Ishikawa (cell line): ENCODE measurements at regions not wholly inside any gene's neighbourhood (a gene's known extent, or its start where the extent isn't known, plus 50 kb on each side); places are given as distances from the start of the nearest gene placed in this dataset.

Experiments
- CEBPB ChIP-seq: IDR thresholded peaks from 2 replicates; pipeline ENCODE4 v1.6.1; 2012
- CREB1 ChIP-seq: IDR thresholded peaks from 2 replicates; pipeline ENCODE4 v1.6.1; 2012; ENCODE audit warnings: low read depth
- EGR1 ChIP-seq: IDR thresholded peaks from 2 replicates; pipeline ENCODE4 v1.6.1; 2012
- EP300 ChIP-seq: IDR thresholded peaks from 2 replicates; pipeline ENCODE4 v1.6.1; 2012; ENCODE audit warnings: borderline replicate concordance
- FOXM1 ChIP-seq: IDR thresholded peaks from 2 replicates; pipeline ENCODE4 v1.6.1; 2012; ENCODE audit warnings: low read depth, borderline replicate concordance
- NFIC ChIP-seq: IDR thresholded peaks from 2 replicates; pipeline ENCODE4 v1.6.1; 2012
- RAD21 ChIP-seq: IDR thresholded peaks from 2 replicates; pipeline ENCODE4 v1.6.1; 2012; ENCODE audit warnings: low read depth
- TAF1 ChIP-seq: IDR thresholded peaks from 2 replicates; pipeline ENCODE4 v1.6.1; 2012; ENCODE audit warnings: low read depth, mild to moderate bottlenecking
- TCF12 ChIP-seq: IDR thresholded peaks from 2 replicates; pipeline ENCODE4 v1.6.1; 2012; ENCODE audit warnings: low read depth
- TEAD4 ChIP-seq: IDR thresholded peaks from 2 replicates; pipeline ENCODE4 v1.6.1; 2012
- USF1 ChIP-seq: IDR thresholded peaks from 2 replicates; pipeline ENCODE4 v1.6.1; 2012
- YY1 ChIP-seq: IDR thresholded peaks from 2 replicates; pipeline ENCODE4 v1.6.1; 2012; ENCODE audit warnings: low read depth
- ZBTB7A ChIP-seq: IDR thresholded peaks from 2 replicates; pipeline ENCODE4 v1.6.1; 2012; ENCODE audit warnings: low read depth
- TF ChIP-seq, protein P1 (sequence below): IDR thresholded peaks from 2 replicates; pipeline ENCODE4 v1.6.1; 2012; ENCODE audit warnings: low read depth, mild to moderate bottlenecking
- TF ChIP-seq, protein P2 (sequence below): IDR thresholded peaks from 2 replicates; pipeline ENCODE4 v1.6.1; 2012

DNA sequence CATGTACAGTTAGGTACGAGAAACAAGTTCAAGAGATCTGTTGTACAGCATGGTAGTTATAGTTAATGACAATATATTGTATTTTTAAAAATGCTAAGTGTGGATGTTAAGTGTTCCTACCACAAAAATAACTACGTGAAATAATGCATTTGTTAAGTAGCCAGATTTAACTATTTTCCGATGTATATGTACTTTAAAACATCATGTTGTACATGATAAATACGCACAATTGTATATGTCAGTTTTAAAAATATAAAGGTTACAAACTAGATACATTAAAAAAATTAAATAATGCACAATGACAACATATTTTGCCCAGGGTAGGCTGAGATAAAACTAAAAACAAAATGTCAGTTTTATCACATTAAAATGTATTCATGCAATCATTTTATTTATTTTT lies 285.1 kb upstream of the DCN start:
- TF ChIP-seq, protein P1, sequence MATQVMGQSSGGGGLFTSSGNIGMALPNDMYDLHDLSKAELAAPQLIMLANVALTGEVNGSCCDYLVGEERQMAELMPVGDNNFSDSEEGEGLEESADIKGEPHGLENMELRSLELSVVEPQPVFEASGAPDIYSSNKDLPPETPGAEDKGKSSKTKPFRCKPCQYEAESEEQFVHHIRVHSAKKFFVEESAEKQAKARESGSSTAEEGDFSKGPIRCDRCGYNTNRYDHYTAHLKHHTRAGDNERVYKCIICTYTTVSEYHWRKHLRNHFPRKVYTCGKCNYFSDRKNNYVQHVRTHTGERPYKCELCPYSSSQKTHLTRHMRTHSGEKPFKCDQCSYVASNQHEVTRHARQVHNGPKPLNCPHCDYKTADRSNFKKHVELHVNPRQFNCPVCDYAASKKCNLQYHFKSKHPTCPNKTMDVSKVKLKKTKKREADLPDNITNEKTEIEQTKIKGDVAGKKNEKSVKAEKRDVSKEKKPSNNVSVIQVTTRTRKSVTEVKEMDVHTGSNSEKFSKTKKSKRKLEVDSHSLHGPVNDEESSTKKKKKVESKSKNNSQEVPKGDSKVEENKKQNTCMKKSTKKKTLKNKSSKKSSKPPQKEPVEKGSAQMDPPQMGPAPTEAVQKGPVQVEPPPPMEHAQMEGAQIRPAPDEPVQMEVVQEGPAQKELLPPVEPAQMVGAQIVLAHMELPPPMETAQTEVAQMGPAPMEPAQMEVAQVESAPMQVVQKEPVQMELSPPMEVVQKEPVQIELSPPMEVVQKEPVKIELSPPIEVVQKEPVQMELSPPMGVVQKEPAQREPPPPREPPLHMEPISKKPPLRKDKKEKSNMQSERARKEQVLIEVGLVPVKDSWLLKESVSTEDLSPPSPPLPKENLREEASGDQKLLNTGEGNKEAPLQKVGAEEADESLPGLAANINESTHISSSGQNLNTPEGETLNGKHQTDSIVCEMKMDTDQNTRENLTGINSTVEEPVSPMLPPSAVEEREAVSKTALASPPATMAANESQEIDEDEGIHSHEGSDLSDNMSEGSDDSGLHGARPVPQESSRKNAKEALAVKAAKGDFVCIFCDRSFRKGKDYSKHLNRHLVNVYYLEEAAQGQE = no peak
- no peak for TF ChIP-seq NFIC
- no peak for TF ChIP-seq RAD21
- TF ChIP-seq TCF12 = no peak
- TF ChIP-seq TEAD4 = no peak
- no peak for TF ChIP-seq EGR1
- no peak for TF ChIP-seq TAF1
- no peak for TF ChIP-seq ZBTB7A
- TF ChIP-seq USF1 = no peak
- no peak for TF ChIP-seq FOXM1

- TF ChIP-seq TCF12 (no peak), EP300 (no peak), ZBTB7A (no peak)
- TF ChIP-seq, protein P2, sequence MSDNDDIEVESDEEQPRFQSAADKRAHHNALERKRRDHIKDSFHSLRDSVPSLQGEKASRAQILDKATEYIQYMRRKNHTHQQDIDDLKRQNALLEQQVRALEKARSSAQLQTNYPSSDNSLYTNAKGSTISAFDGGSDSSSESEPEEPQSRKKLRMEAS = no peak
- TF ChIP-seq, protein P1 = no peak
Observed at GRCh38 chr12:91461061-91461460, 278.4 kb upstream of the DCN start.

GRCh38 chr12:91460469-91460868 lies 277.9 kb upstream of the DCN start:
- TF ChIP-seq, protein P2 = no peak
- TF ChIP-seq EP300 (no peak), TEAD4 (no peak), FOXM1 (no peak), NFIC (no peak), CEBPB (no peak)

DNA sequence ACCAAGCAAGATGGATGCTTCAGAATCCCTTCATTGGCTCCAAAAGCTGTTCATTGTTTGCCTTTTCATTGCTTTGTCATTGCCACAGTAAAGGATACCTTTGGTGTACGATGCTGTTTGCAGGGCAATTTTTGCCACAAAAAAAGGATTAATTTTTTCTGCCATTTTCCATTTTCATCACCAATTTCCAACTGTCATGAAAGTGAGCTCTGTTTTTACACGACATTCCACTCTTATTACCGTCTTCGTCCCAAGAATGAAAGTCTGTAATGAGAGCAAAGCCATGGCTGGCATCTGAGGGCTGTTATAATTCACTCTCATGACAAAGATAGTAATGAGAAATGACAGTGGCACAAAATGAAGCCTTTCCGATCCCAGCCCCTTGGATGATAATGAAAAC lies 272.7 kb upstream of the DCN start:
- TF ChIP-seq EP300 = no peak
- no peak for TF ChIP-seq EGR1
- TF ChIP-seq ZBTB7A = no peak
- no peak for TF ChIP-seq TCF12
- TF ChIP-seq FOXM1 = no peak
- no peak for TF ChIP-seq NFIC
- TF ChIP-seq, protein P2 = no peak
- no peak for TF ChIP-seq RAD21
- TF ChIP-seq TEAD4 = no peak
- TF ChIP-seq USF1 = no peak
- TF ChIP-seq CEBPB = no peak
- no peak for TF ChIP-seq YY1
- no peak for TF ChIP-seq TAF1
- TF ChIP-seq, protein P1 = no peak

DNA sequence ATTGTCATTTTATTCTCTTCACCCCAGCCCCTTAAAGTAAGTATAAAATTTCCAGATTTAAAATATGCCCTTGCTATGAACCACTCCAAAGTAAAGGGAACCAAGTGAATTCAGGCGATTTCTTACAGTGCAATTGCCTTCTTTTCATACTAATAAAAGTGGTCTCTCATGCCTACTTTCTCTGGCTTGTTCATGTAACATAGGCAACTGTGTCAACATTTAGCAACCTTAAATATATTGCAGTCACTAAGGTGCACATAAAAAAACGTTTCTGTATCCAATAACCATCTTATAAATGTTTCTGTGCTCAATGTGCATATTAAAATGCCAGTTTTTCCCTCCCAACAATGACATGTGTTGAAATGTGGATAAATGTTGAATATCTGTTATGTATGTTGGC lies 271.6 kb upstream of the DCN start:
- no peak for TF ChIP-seq NFIC
- no peak for TF ChIP-seq CREB1
- TF ChIP-seq, protein P2 = no peak
- TF ChIP-seq TAF1 = no peak
- TF ChIP-seq EGR1 = no peak
- no peak for TF ChIP-seq USF1
- TF ChIP-seq, protein P1 = no peak
- TF ChIP-seq RAD21 = no peak
- no peak for TF ChIP-seq TEAD4
- no peak for TF ChIP-seq FOXM1
- TF ChIP-seq EP300 = no peak
- TF ChIP-seq ZBTB7A = no peak
- no peak for TF ChIP-seq YY1
- TF ChIP-seq CEBPB = no peak
- no peak for TF ChIP-seq TCF12
